ENCODE measurements at regions not wholly inside any gene's neighbourhood (a gene's known extent, or its start where the extent isn't known, plus 50 kb on each side); places are given as distances from the start of the nearest gene placed in this dataset.

- Mint-ChIP-seq H3K4me3 (no peak overlapping the region), H3K4me1 (peaks cover 6% of the 10 kb centered on the region), H3K27me3 (ENCODE audit: insufficient read depth) (no peaks in the 10 kb centered on the region), H3K9me3 (peaks cover 11% of the 10 kb centered on the region), H3K27ac (no peak overlapping the region), H3K36me3 (ENCODE audit: low read depth) (no peaks in the 10 kb centered on the region)
- H3K4me1 ChIP-seq (ENCODE audit: control insufficient read depth, insufficient read depth, low read length): peaks cover 3% of the 10 kb centered on the region
- H3K27ac ChIP-seq (ENCODE audit: low read depth, low read length): no peak overlapping the region
- no peaks in the 10 kb centered on the region for H3K36me3 ChIP-seq (ENCODE audit: control insufficient read depth, insufficient read depth, low read length)
- no peaks in the 10 kb centered on the region for H3K27me3 ChIP-seq (ENCODE audit: control insufficient read depth, insufficient read depth, low read length, poor library complexity, severe bottlenecking)
- peaks cover 10% of the 10 kb centered on the region for H3K9me3 ChIP-seq (ENCODE audit: control insufficient read depth, low read length)
- no peak overlapping the region for H3K9ac ChIP-seq (ENCODE audit: extremely low read depth, low read length, poor library complexity, severe bottlenecking)
- H3K4me3 ChIP-seq (ENCODE audit: low read length): no peak overlapping the region
- DNase-seq: no peak
- no peak for TF ChIP-seq CTCF (conservative IDR thresholded peaks at IDR 0.05)
Measured at GRCh38 chr15:92545996-92546395, 109.6 kb downstream of the FAM174B start.

GRCh38 chr15:92541291-92542200 lies 114.0 kb downstream of the FAM174B start:
- Mint-ChIP-seq H3K36me3 (ENCODE audit: low read depth) (no peaks in the 10 kb centered on the region), H3K4me1 (no peaks in the 10 kb centered on the region), H3K27ac (no peak overlapping the region), H3K9me3 (peaks cover 13% of the 10 kb centered on the region), H3K4me3 (no peak overlapping the region), H3K27me3 (ENCODE audit: insufficient read depth) (peaks cover 3% of the 10 kb centered on the region)
- Histone ChIP-seq H3K9ac (ENCODE audit: extremely low read depth, low read length, poor library complexity, severe bottlenecking) (no peak overlapping the region), H3K4me1 (ENCODE audit: control insufficient read depth, insufficient read depth, low read length) (no peaks in the 10 kb centered on the region), H3K27me3 (ENCODE audit: control insufficient read depth, insufficient read depth, low read length, poor library complexity, severe bottlenecking) (no peaks in the 10 kb centered on the region), H3K9me3 (ENCODE audit: control insufficient read depth, low read length) (peaks cover 8% of the 10 kb centered on the region), H3K27ac (ENCODE audit: low read depth, low read length) (no peak overlapping the region), H3K4me3 (ENCODE audit: low read length) (no peak overlapping the region), H3K36me3 (ENCODE audit: control insufficient read depth, insufficient read depth, low read length) (no peaks in the 10 kb centered on the region)
- 84 to 90% methylated on average over 4 to 7 of the region's 7 CpGs for WGBS, 2 experiments (ENCODE audit: insufficient coverage in 1 of 2, insufficient read length in 1 of 2)
- TF ChIP-seq CTCF (conservative IDR thresholded peaks at IDR 0.05): no peak
- DNase-seq: no peak

- peaks cover 3% of the 10 kb centered on the region for H3K27me3 Mint-ChIP-seq (ENCODE audit: insufficient read depth)
- WGBS, 2 experiments (ENCODE audit: insufficient coverage in 1 of 2, insufficient read length in 1 of 2): 94 to 100% methylated on average over 3 of the region's 3 CpGs
- no peak for DNase-seq
Measured at GRCh38 chr15:92538115-92538514, 117.5 kb downstream of the FAM174B start.

More at GRCh38 chr15:92538115-92538514, 117.5 kb downstream of the FAM174B start:
- H3K4me1 Mint-ChIP-seq: no peaks in the 10 kb centered on the region
- H3K9ac ChIP-seq (ENCODE audit: extremely low read depth, low read length, poor library complexity, severe bottlenecking): no peak overlapping the region
- no peak for TF ChIP-seq CTCF (conservative IDR thresholded peaks at IDR 0.05)
- H3K27ac ChIP-seq (ENCODE audit: low read depth, low read length): no peak overlapping the region
- no peaks in the 10 kb centered on the region for H3K27me3 ChIP-seq (ENCODE audit: control insufficient read depth, insufficient read depth, low read length, poor library complexity, severe bottlenecking)
- H3K9me3 ChIP-seq (ENCODE audit: control insufficient read depth, low read length): peaks cover 29% of the 10 kb centered on the region
- H3K4me3 ChIP-seq (ENCODE audit: low read length): no peak overlapping the region
- peaks cover 6% of the 10 kb centered on the region for H3K36me3 Mint-ChIP-seq (ENCODE audit: low read depth)
- no peaks in the 10 kb centered on the region for H3K4me1 ChIP-seq (ENCODE audit: control insufficient read depth, insufficient read depth, low read length)
- H3K9me3 Mint-ChIP-seq: peaks cover 31% of the 10 kb centered on the region
- no peak overlapping the region for H3K27ac Mint-ChIP-seq
- no peak overlapping the region for H3K4me3 Mint-ChIP-seq
- H3K36me3 ChIP-seq (ENCODE audit: control insufficient read depth, insufficient read depth, low read length): no peaks in the 10 kb centered on the region
